SK-N-SH (cell line): ENCODE measurements at regions not wholly inside any gene's neighbourhood (a gene's known extent, or its start where the extent isn't known, plus 50 kb on each side); places are given as distances from the start of the nearest gene placed in this dataset.

Experiments
- CTCF ChIA-PET: fragments of 300-600, 350-600 bp; formaldehyde crosslinking; extraction: SDS; loops from one replicate; lab custom pipeline; 2021; lab: Yijun Ruan, JAX
- POLR2A ChIA-PET: fragments of 350-600 bp; sonication (Branson Sonifier 250); formaldehyde crosslinking; extraction: SDS; loops from one replicate; lab custom pipeline; 2020; ENCODE audit warnings: antibody characterized with exemption, inconsistent platforms; lab: Yijun Ruan, JAX
- DNase-seq: peaks from one replicate; pipeline ENCODE4 v3.0.0; 2012
- H2AFZ ChIP-seq: fragments of 200-600 bp; sonication (generic); 2 replicates; pipeline ENCODE4 v1.8.1; 2016; ENCODE audit warnings: antibody characterized with exemption, mild to moderate bottlenecking, low read depth
- H3F3A ChIP-seq: fragments of 200-600 bp; sonication (generic); replicated peaks from 2 replicates; pipeline ENCODE3; 2016; ENCODE audit warnings: antibody characterized with exemption, mild to moderate bottlenecking; ENCODE audit not compliant: insufficient read depth
- H3K27ac ChIP-seq, 2 experiments: fragments of 200-500 bp in 1 of 2; fragments of 200-600 bp in 1 of 2; sonication (Bioruptor generic) in 1 of 2; sonication (generic), shearing (Covaris generic) in 1 of 2; 2 replicates each; pipeline versions ENCODE4 v1.5.1 to v1.6.1; 2014 to 2016; ENCODE audit warnings: low read depth in 2 of 2, inconsistent platforms in 1 of 2, low read length in 1 of 2, mild to moderate bottlenecking in 1 of 2, mixed read lengths in 1 of 2
- H3K27me3 ChIP-seq: fragments of 200-600 bp; sonication (generic), shearing (Covaris generic); 2 replicates; pipeline ENCODE4 v1.6.1; 2016; ENCODE audit warnings: mixed run types; ENCODE audit not compliant: insufficient read depth
- H3K36me3 ChIP-seq, 2 experiments: fragments of 200-500 bp in 1 of 2; fragments of 200-600 bp in 1 of 2; sonication (Bioruptor generic) in 1 of 2; sonication (generic) in 1 of 2; replicated peaks in 1 of 2; 2 replicates each; pipeline versions ENCODE3 to v1.5.1; 2014 to 2016; ENCODE audit warnings: low read length in 1 of 2, mild to moderate bottlenecking in 1 of 2; ENCODE audit not compliant: insufficient read depth in 2 of 2, control insufficient read depth in 1 of 2
- H3K4me1 ChIP-seq, 2 experiments: fragments of 200-500 bp in 1 of 2; fragments of 200-600 bp in 1 of 2; sonication (Bioruptor generic) in 1 of 2; sonication (generic), shearing (Covaris generic) in 1 of 2; 2 replicates each; pipeline versions ENCODE4 v1.5.1 to v1.6.1; 2014 to 2016; ENCODE audit warnings: low read depth in 1 of 2, low read length in 1 of 2, mixed run types in 1 of 2; ENCODE audit not compliant: insufficient read depth in 2 of 2, control insufficient read depth in 1 of 2
- H3K4me2 ChIP-seq: fragments of 200-600 bp; sonication (generic), shearing (Covaris generic); 2 replicates; pipeline ENCODE4 v1.6.1; 2017; ENCODE audit warnings: mixed run types
- H3K4me3 ChIP-seq, 2 experiments: fragments of 200-500 bp in 1 of 2; fragments of 200-600 bp in 1 of 2; sonication (Bioruptor generic) in 1 of 2; sonication (generic), shearing (Covaris generic) in 1 of 2; 2 replicates each; pipeline versions ENCODE4 v1.5.1 to v1.8.1; 2014 to 2016; ENCODE audit warnings: low read depth in 2 of 2, inconsistent platforms in 1 of 2, low read length in 1 of 2, mild to moderate bottlenecking in 1 of 2, mixed read lengths in 1 of 2, moderate library complexity in 1 of 2
- H3K79me2 ChIP-seq: fragments of 200-600 bp; sonication (generic); 2 replicates; pipeline ENCODE4 v1.8.1; 2017; ENCODE audit warnings: mild to moderate bottlenecking; ENCODE audit not compliant: insufficient read depth
- H3K9ac ChIP-seq: fragments of 200-600 bp; sonication (generic); 2 replicates; pipeline ENCODE4 v1.6.1; 2017; ENCODE audit warnings: mixed run types
- H3K9me2 ChIP-seq: fragments of 200-600 bp; sonication (generic); 2 replicates; pipeline ENCODE4 v1.6.1; 2017; ENCODE audit warnings: mixed run types
- H3K9me3 ChIP-seq: fragments of 200-600 bp; sonication (generic); 2 replicates; pipeline ENCODE4 v1.6.1; 2017; ENCODE audit warnings: mixed run types, mild to moderate bottlenecking, moderate library complexity
- H4K20me1 ChIP-seq: fragments of 200-600 bp; sonication (generic); 2 replicates; pipeline ENCODE4 v1.6.1; 2017; ENCODE audit warnings: mild to moderate bottlenecking, mixed run types; ENCODE audit not compliant: insufficient read depth
- EP300 ChIP-seq, 2 experiments: IDR thresholded peaks; 2 replicates each; pipeline versions ENCODE4 v1.4.0 to v1.6.1; 2012; ENCODE audit warnings: borderline replicate concordance in 1 of 2, low read depth in 1 of 2, low read length in 1 of 2
- EZH2phosphoT487 ChIP-seq: fragments of 200-600 bp; sonication (generic); IDR thresholded peaks from 2 replicates; pipeline ENCODE4 v1.6.1; 2017; ENCODE audit warnings: low read depth, mixed run types, mild to moderate bottlenecking, antibody characterized with exemption, moderate library complexity, borderline replicate concordance
- FOSL2 ChIP-seq: IDR thresholded peaks from 2 replicates; pipeline ENCODE4 v1.4.0; 2012; ENCODE audit warnings: low read depth, mild to moderate bottlenecking, moderate library complexity, borderline replicate concordance
- FOXJ3 ChIP-seq: sonication (generic); formaldehyde crosslinking; IDR thresholded peaks from 2 replicates; pipeline ENCODE4 v1.5.1; 2020; ENCODE audit warnings: mild to moderate bottlenecking, missing genetic modification reagents
- GABPA ChIP-seq: IDR thresholded peaks from 2 replicates; pipeline ENCODE4 v1.4.0; 2012; ENCODE audit warnings: low read depth, mild to moderate bottlenecking
- GATA2 ChIP-seq: sonication (generic); formaldehyde crosslinking; IDR thresholded peaks from 2 replicates; pipeline ENCODE4 v1.5.0; 2020; ENCODE audit warnings: mild to moderate bottlenecking, missing genetic modification reagents
- IRF3 ChIP-seq: fragments of 150-350 bp; IDR thresholded peaks from 2 replicates; pipeline ENCODE4 v1.6.1; 2016; ENCODE audit warnings: mild to moderate bottlenecking, low read depth, low read length
- MAX ChIP-seq: IDR thresholded peaks from 2 replicates; pipeline ENCODE4 v1.4.0; 2012; ENCODE audit warnings: low read depth
- MEF2A ChIP-seq: IDR thresholded peaks from 2 replicates; pipeline ENCODE4 v1.4.0; 2012; ENCODE audit warnings: low read depth, borderline replicate concordance
- NFIC ChIP-seq: IDR thresholded peaks from 2 replicates; pipeline ENCODE4 v1.4.0; 2012; ENCODE audit warnings: borderline replicate concordance
- NRF1 ChIP-seq: IDR thresholded peaks from 2 replicates; pipeline ENCODE4 v1.6.1; 2012; ENCODE audit warnings: low read depth, mild to moderate bottlenecking, low read length
- RFX5 ChIP-seq: IDR thresholded peaks from 2 replicates; pipeline ENCODE4 v1.6.1; 2012; ENCODE audit warnings: mild to moderate bottlenecking, improper control_type of control experiment, low read length
- SIN3A ChIP-seq: IDR thresholded peaks from 2 replicates; pipeline ENCODE4 v1.6.1; 2012; ENCODE audit warnings: low read depth, mild to moderate bottlenecking, low read length, moderate library complexity, borderline replicate concordance
- TAF1 ChIP-seq: IDR thresholded peaks from 2 replicates; pipeline ENCODE4 v1.6.1; 2012; ENCODE audit warnings: low read depth, mild to moderate bottlenecking, low read length, moderate library complexity, borderline replicate concordance
- TEAD4 ChIP-seq: IDR thresholded peaks from 2 replicates; pipeline ENCODE4 v1.4.0; 2012; ENCODE audit warnings: mild to moderate bottlenecking, borderline replicate concordance; ENCODE audit not compliant: insufficient read depth
- ZBTB33 ChIP-seq: IDR thresholded peaks from 2 replicates; pipeline ENCODE4 v1.4.0; 2012; ENCODE audit warnings: low read depth, borderline replicate concordance
- WGBS: methylation state at CpG from one replicate; pipeline ENCODE4 v1.1.6; 2017; ENCODE audit warnings: low lambda C conversion rate; 5-methylcytosine and 5-hydroxymethylcytosine counted together

GRCh38 chr7:17084166-17084475, 202.3 kb upstream of the AGR3 start:
- Histone ChIP-seq H4K20me1 (no peaks in the 10 kb centered on the region), H3F3A (no peaks in the 10 kb centered on the region), H3K4me3 (no peak overlapping the region), H3K9ac (no peak overlapping the region), H3K9me2 (no peaks in the 10 kb centered on the region), H2AFZ (no peak overlapping the region), H3K27ac (no peak overlapping the region), H3K4me1 (no peaks in the 10 kb centered on the region), H3K79me2 (no peaks in the 10 kb centered on the region), H3K36me3 (no peaks in the 10 kb centered on the region), H3K27me3 (peaks cover 5% of the 10 kb centered on the region; the same call in 1 of the 2 replicates), H3K9me3 (0 out of 2 replicates have a peak, but pooled peaks cover 5% of the 10 kb centered on the region), H3K4me2 (no peak overlapping the region)
- POLR2A ChIA-PET = no interaction called here
- no peak for TF ChIP-seq MEF2A
- TF ChIP-seq IRF3 = no peak
- TF ChIP-seq SIN3A = no peak
- TF ChIP-seq ZBTB33 = no peak
- no peak for TF ChIP-seq RFX5
- CTCF ChIA-PET = no interaction called here
- WGBS = 3% methylated on average over 1 of the region's 1 CpG
- DNase-seq = no peak

- POLR2A ChIA-PET = no interaction called here
- CTCF ChIA-PET = no interaction called here
- Histone ChIP-seq H3K27me3 (peaks cover 5% of the 10 kb centered on the region; the same call in 1 of the 2 replicates), H3K9me3 (no peaks in the 10 kb centered on the region), H3K27ac (no peak overlapping the region), H3K9ac (no peak overlapping the region), H4K20me1 (no peaks in the 10 kb centered on the region), H3K4me1 (no peaks in the 10 kb centered on the region), H3K79me2 (no peaks in the 10 kb centered on the region)
- no peak for TF ChIP-seq EZH2phosphoT487
- no peak for TF ChIP-seq GABPA
- no peak for TF ChIP-seq TAF1
- TF ChIP-seq NRF1 = no peak
- TF ChIP-seq MEF2A = no peak
- TF ChIP-seq RFX5 = no peak
- no peak for TF ChIP-seq TEAD4
- no peak for TF ChIP-seq MAX
- no peak for TF ChIP-seq NFIC
- no peak for TF ChIP-seq FOSL2
- no peak for TF ChIP-seq EP300 (IDR thresholded peaks at IDR 0.05; ENCODE audit: borderline replicate concordance in 1 of 2, low read depth in 1 of 2, low read length in 1 of 2)
- no peak for TF ChIP-seq GATA2 (CRISPR knock-in tag)
- TF ChIP-seq ZBTB33 = no peak
- TF ChIP-seq FOXJ3 (CRISPR knock-in tag) = no peak
- TF ChIP-seq, all 33 proteins: peak for 0
- 13% methylated on average over 3 of the region's 3 CpGs for WGBS
- Histone ChIP-seq H3K4me2 (no peak overlapping the region), H3K9me2 (no peaks in the 10 kb centered on the region), H2AFZ (no peak overlapping the region), H3K36me3 (no peaks in the 10 kb centered on the region), H3K4me3 (no peak overlapping the region), H3F3A (no peaks in the 10 kb centered on the region)
- no peak for DNase-seq
Measured at GRCh38 chr7:17085186-17085585, 203.4 kb upstream of the AGR3 start.
